Ishikawa (cell line): ENCODE measurements at regions not wholly inside any gene's neighbourhood (a gene's known extent, or its start where the extent isn't known, plus 50 kb on each side); places are given as distances from the start of the nearest gene placed in this dataset.

Source experiments
- CEBPB ChIP-seq: IDR thresholded peaks from 2 replicates; pipeline ENCODE4 v1.6.1; 2012
- EGR1 ChIP-seq: IDR thresholded peaks from 2 replicates; pipeline ENCODE4 v1.6.1; 2012
- EP300 ChIP-seq: IDR thresholded peaks from 2 replicates; pipeline ENCODE4 v1.6.1; 2012; ENCODE audit warnings: borderline replicate concordance
- FOXM1 ChIP-seq: IDR thresholded peaks from 2 replicates; pipeline ENCODE4 v1.6.1; 2012; ENCODE audit warnings: low read depth, borderline replicate concordance
- RAD21 ChIP-seq: IDR thresholded peaks from 2 replicates; pipeline ENCODE4 v1.6.1; 2012; ENCODE audit warnings: low read depth
- TAF1 ChIP-seq: IDR thresholded peaks from 2 replicates; pipeline ENCODE4 v1.6.1; 2012; ENCODE audit warnings: low read depth, mild to moderate bottlenecking
- ZBTB7A ChIP-seq: IDR thresholded peaks from 2 replicates; pipeline ENCODE4 v1.6.1; 2012; ENCODE audit warnings: low read depth
- TF ChIP-seq, protein P1 (sequence below): IDR thresholded peaks from 2 replicates; pipeline ENCODE4 v1.6.1; 2012

DNA sequence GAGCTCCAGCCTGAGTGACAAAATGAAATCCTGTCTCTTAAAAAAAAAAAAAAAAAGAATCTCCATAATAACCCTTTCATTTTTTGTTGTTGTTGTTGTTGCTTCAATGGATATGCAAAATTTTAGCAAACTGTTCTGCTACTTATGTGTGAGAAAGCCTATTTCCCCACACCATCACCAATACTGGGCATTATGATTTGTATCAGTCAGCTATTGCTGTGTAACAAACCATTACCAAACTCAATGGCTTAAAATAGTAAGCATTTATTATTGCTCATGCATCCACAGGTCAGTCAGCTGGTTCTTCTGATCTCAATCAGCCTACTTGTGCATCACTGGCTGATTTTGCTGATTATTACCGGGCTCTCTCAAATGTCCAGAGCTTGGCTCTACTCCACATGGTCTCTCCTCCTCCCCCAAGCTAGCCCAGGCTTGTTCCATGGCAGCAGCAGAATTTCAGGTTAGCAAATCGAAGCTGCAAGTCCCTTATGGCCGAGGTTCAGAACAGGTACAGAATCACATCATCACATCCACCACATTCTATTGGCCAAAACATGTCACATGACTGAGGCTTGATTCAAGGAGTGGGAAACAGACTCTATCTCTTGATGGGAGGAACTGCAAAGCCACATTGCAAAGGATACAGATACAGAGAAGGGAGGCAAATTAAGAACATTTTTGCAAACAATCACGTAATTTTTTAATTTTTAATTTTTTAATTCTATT, 135.1 kb downstream of the MN1 start:
- TF ChIP-seq, protein P1, sequence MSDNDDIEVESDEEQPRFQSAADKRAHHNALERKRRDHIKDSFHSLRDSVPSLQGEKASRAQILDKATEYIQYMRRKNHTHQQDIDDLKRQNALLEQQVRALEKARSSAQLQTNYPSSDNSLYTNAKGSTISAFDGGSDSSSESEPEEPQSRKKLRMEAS, result no peak
- TF ChIP-seq TAF1, result no peak
- no peak for TF ChIP-seq EP300
- TF ChIP-seq CEBPB, result no peak
- TF ChIP-seq RAD21, result no peak
- TF ChIP-seq ZBTB7A, result no peak
- TF ChIP-seq FOXM1, result no peak
- TF ChIP-seq EGR1, result no peak
